HPDE6-E6E7 (cell line): ENCODE measurements at regions not wholly inside any gene's neighbourhood (a gene's known extent, or its start where the extent isn't known, plus 50 kb on each side); places are given as distances from the start of the nearest gene placed in this dataset.

Source experiments
- DNase-seq: peaks from one replicate; pipeline ENCODE4 v3.0.0; 2011; ENCODE audit warnings: missing footprints; ENCODE audit errors: extremely low spot score

DNA sequence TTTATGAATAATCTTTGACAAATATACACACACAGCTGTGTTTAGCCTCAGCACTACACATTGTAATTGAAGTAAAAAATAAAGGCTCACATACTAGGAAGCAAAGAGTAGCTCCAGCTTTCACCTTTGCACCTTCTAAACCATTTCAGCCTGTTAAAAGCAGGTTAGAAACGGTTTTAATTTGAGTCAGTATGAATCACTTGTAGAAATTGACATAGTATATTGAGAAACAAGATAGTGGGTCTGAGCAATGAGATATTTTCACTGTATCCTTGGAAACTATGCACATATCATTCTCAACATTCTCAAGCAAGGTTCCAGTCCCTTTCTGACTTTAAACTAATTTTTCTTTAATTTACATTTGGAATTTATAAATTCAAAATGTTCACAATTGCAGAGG lies 380.3 kb downstream of the AASDHPPT start:
- peak; percentile 52 for DNase-seq

DNA sequence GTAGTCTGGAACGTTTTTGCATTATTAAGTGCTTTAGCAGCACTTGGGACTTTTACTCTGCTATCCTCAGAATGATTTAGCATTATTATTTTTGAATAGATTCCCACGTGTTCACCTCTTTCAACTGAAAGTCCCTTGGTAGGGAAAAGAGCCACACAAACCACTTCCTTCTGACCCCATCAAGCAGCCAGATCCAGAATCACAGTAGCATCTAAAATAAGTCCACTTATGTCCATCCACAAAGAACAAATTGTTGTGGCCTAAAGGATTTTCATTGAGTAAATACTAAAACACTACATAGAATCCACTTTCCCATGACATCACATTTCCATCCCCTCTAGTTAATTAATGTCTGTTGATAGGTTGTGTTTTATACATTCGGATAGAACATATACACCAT lies 381.7 kb downstream of the AASDHPPT start:
- DNase-seq = no peak

DNA sequence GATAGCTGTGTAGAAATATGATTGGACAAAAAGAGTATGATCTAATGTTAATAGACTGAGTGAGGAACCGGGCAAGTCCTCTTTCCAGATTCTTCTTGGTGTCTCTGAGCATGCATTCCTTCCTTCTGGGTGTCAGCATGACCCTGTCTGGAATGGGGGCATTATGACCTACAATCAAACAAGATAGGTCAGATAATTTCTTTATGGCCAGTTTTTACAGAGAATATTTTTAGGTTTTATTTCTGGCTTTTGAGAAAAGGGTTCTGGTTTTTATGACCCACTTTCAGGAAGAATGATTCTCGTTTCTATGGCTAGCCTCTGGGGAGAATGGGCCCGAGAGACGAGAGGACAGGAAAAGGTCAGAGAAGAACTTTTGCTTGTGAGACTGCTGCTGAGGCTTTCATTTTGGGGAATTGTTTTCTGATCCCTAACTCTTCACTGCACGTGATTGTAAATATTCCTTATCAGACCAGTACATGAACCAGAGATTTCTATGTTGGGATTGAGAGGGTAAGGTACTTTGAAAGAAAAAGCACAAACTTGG lies 383.8 kb downstream of the AASDHPPT start:
- DNase-seq = no peak

DNA sequence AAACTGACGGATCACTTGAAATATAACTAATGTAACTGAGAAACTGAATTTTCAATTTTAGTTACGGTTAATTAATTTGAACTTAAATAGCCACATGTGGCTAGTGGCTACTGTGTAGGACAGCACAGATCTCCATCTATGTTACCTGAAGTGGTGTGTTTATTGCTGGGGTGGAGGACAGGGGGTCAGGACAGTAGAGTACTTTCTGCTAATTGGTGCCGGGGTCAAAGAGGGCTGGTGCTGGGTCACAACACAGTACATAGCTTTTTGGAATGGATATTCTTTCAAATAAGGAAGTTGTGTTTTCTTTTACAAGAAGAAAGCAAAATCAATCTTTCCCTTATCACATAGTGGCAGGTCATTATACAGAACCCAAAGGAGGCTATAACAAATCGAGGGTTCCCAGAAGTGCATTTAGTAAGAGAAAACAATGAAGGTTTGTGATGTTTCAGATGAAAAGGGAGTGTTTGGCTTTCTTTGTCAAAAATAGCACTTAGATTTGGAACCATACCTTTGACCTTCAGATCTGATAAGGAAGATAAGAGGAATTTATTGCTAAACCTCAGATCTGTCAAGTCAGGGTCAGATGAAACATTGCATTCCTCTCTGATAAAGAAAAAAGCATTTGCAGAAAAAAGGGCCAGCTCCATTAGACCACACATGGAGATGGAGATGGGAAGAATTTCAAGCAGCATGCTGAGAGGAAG lies 384.5 kb downstream of the AASDHPPT start:
- DNase-seq = no peak

DNA sequence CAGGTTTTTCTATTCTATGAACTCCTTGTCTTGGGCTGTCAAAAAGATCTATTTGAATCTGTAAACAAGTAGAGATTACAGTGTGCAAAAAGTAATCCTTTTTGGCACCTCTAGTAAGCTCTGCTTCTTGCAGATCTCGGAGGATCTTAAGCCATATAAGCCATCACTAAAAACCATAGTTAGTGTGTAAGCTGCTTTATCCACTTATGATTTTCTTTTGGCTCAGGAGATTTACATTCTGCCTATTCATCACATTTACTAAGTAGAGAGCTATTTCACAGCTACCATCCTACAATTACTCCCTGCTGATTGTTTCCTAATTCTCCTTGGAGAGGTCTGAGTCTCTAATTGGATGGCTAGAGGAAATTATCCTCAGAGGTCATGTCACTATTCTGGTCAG lies 385.7 kb downstream of the AASDHPPT start:
- no peak for DNase-seq

DNA sequence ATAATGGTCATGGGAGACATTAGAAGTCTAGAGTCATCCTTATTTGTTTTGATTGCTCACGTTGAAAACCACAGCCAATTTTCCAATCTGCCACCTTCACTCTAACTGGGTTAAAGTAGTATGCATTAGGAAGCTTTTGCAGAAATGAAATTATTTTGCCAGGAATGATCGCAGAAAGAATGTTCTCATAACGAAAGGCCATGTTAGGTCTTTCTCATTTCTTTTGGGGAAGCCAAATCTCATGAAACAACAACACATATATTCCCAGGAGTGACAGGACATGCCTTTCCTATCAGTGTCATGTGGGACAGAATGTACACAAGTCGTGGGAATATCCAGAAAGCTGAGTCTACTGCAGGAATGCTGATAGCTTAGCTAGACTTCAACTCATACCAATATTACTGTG lies 386.3 kb downstream of the AASDHPPT start:
- no peak for DNase-seq

DNA sequence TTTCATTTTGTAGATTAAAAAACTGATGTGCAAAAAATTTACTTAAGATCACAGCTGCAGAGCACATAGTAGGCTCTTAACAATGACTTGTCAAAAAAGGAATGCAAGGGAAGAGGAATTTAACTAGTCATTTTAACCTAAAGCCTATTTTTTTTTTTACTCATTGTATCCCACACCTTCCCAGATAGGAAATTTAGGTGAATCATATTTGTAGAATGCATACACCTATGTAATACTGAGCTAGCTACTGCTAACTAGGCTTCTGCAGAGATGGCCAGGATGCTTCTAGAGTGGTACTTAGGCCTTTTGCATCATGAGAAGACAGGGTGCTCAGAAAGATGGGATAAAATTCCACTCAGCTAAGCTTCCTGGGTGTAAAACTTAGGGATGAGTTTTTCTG lies 387.3 kb downstream of the AASDHPPT start:
- no peak for DNase-seq

DNA sequence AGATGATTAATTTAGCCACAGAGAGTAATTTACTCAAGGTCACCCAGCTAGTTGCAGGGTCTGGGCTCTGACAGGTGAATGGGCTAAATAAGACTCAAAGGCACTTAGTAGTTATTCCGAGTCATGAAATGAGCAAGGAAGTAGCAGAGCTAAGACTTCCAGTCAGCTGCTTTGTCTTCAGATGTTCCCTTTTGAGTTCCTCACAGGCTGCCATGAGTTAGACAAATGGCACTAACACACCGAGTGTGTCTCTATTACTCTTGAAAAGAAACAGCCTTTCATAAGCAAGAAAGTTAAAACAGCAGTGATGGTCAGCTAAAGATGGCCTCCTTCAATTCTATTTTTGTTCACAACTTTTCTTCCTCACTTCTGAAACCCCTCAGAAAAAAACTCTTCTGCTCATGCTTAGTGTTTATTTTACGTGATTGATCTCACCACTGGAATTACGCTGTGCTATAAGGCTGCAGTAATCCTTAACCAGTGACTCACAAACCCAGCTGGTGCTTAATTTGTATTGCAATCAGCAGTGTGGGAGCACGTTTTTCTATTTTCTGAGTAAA lies 389.1 kb downstream of the AASDHPPT start:
- peak; percentile 22 for DNase-seq

DNA sequence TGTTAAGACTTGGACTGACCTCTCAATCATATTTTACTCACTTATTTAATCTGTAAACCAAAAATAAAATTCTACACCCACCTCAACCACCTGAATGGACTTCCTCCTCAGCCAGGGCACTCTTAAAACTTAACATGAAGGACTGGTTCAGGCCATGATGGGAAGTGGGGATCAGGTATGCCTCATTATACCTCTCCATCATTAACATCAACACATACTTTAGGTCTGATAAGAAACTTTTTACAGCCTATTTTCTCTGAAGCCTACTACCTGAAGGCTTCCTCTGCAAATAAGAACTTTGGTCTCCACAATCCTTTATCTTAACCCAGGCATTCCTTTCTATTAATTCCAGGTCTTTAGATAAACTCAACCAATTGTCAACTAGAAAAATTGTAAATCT lies 390.0 kb downstream of the AASDHPPT start:
- no peak for DNase-seq

DNA sequence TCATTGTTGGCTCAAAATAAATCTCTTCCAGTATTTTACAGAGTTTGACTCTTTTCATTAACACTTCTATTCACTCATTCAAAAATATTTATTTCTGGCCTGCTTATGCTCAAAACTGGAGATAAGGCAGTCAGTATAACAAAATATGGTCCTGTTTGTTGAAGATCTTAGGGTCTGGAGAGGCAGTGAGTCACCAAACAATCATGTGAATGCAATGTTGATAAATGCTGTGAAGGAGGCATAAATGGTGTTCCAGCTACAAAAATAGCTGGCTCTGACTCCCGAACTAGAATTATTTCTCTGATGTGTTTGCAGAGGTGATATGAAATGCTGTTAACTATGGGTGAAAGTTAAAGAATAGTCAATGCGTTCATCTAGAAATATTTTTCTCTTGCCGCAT lies 390.6 kb downstream of the AASDHPPT start:
- no peak for DNase-seq

DNA sequence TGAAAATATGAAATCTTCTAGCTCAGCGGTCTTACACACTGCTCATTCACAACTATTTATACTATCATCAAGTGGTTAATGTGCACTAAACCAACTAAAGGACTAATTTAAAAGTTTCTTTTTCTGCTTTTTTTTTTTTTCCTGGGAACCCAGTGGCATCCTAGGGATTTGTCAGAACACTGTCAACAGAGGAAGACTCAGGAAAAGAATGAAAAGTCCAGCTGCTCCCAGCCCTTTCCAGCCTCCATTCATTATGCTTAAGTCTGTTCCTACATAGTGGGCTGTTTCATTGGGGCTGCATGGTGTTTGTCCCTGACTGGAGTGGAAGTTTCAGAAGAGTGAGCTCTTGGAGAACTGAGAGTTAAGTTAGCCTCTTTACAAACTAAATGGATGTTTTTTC lies 391.1 kb downstream of the AASDHPPT start:
- DNase-seq = no peak

DNA sequence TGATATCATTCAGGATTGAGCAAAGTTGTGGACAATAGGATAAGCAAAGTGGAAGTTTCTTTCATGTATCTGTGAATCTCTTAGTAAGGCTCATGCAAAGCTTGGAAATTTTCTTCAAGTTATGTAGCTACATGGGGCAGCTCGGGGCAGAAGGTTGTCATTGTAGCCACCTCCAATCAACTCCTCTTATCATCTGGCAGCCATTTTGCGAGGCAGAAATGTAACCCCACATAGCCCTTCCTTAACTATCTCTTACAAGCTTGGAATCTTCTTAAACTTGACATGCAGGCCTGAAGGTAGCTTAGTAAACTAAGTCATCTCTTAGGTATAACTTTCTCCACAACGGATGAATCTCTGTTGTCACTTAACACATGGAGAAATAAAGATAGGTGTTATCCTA lies 392.8 kb downstream of the AASDHPPT start:
- no peak for DNase-seq

DNA sequence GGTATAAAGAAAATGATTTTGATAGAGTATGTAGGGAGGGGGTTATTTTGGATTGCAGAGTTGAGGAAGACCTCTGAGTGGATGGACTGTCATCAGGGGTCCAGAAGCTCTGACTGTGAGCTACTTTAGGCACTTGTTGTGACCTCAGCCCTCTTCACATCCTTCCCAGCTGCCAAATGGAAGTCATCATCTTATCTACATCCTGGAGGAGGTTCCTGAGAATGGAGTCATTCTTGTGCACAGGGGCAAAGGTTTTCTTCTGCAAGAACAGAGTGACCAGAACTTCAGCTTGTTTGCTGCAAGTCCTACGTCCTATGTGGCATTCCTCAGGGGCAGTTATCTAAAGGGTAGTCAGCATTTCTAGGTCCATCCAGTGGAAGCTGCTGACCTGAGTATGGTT lies 393.8 kb downstream of the AASDHPPT start:
- no peak for DNase-seq

DNA sequence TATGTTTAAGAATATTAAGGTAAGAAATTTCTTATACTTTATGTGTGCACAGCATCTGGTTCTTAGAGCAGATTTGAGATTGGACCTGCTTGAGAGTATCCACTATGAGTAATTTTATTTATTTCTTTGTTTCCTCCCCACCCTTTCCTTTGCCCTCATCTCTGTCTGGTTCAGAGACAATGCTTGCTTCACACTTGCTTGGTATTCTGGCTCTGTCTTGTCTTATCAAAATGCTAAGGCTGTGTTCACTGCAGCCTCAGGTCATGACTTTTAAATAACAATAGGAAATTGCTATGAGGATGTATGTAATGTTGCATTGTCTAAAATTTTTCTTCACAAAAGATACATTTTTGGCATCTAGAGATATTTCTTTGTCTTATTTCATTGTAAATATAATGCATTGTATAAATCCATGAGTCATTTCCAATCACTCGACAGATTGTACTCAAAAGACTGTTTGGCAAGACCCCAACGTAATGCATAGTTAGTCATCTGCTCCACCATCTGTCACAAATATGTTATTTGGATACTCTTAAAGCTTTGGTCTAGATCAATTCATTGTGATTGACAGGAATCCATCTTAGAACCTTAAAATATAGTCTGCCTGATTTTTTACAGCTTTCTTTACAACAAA lies 395.7 kb downstream of the AASDHPPT start:
- DNase-seq = no peak

DNA sequence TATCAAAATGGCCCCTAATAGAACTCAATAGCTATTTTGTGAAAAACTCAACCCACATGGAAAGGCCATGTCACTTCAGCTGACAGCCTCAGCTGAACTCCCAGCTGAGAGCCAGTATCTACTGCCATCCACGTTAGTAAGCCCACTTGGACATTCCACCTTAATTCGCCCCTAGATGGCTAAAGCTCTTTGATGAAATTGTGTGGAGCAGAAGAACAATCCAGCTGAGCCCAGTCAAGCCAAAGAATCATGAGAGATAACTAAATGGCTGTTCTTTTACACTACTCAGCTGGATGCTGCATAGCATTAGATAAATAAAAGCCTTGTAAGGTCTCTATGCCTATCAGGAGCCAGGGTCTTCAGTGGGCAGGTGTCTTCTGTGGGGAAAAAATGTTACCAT lies 396.8 kb downstream of the AASDHPPT start:
- DNase-seq = no peak

DNA sequence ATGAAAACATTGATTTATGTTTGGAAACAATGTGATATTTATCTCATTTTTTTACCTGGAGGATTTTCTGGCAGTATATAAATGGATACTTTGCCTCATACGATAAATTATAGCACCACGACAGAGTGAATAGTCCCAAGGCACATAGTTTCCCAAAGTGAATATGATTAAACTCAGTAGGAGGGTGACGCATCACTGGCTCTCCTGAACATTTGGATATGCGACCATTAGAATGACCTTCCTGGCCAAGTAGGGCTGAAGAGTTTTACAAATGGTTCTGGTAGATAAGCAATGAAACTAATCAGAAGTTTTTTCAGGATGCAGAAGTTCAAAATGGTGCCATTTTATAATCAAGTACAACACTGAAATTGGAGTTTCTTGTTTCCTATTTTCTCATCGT lies 397.7 kb downstream of the AASDHPPT start:
- no peak for DNase-seq

DNA sequence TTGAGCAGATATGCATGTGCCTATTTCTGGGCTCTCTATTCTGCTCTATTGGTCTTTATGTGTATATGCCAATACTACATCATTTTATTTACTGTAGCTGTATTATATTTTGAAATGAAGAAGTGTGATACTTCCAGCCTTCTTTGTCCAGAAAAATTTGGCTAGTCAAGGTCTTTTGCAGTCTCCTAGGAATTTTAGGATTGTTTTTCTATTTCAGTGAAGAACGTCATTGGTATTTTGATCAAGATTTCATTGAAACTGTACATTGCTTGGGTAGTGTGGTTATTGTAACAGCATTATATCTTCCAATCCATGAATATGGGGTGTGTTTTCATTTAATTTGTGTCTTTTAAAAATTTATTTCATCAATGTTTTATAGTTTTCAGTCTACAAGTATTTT lies 400.3 kb downstream of the AASDHPPT start:
- no peak for DNase-seq

DNA sequence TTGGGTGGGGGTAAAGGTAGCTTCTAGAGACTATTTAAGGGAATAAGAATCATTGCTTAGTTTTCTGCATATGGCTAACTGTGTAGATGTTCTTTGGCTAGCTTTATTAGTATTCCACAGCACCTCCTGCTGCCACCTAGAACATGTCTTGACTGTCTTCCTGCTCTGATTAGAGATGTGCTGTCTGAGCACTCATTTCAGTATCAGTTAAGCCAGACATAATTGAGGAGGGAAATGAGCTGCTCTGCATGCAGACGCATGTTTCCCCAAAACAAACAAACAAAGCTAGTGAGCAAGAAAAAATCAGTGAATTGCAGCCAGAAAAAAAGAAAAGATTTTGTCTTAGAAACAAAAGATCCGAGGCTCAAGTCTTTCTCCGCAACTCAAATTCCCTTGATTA lies 402.2 kb downstream of the AASDHPPT start:
- no peak for DNase-seq

DNA sequence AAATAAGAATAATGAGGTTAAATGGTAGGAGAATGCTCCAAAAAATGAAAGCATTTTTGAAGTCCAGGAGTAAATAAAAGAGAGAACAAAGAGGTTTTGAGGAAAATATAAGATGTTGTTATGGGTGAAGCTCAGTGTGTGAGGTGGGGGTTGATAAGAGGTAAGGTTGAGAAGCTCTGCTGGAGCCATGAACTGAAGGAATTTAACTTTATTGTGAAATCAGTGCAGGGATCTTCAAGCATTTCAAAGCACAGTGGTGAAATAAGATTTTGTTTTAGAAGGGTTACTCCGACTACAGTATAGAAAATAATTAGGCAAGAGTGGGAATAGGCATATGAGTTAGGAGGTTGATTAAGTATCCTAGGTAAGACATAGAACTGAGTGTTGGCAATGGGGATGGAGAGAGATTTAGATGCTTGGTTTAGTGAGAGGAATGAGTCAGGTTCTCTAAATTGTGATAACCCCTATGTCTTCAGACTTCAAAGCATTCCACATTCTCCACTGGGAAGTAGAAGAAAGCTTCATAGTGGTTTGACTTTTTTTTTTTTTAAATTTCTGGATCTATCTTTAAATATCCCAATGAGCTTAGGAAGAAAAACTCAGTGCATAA lies 403.2 kb downstream of the AASDHPPT start:
- DNase-seq = no peak

DNA sequence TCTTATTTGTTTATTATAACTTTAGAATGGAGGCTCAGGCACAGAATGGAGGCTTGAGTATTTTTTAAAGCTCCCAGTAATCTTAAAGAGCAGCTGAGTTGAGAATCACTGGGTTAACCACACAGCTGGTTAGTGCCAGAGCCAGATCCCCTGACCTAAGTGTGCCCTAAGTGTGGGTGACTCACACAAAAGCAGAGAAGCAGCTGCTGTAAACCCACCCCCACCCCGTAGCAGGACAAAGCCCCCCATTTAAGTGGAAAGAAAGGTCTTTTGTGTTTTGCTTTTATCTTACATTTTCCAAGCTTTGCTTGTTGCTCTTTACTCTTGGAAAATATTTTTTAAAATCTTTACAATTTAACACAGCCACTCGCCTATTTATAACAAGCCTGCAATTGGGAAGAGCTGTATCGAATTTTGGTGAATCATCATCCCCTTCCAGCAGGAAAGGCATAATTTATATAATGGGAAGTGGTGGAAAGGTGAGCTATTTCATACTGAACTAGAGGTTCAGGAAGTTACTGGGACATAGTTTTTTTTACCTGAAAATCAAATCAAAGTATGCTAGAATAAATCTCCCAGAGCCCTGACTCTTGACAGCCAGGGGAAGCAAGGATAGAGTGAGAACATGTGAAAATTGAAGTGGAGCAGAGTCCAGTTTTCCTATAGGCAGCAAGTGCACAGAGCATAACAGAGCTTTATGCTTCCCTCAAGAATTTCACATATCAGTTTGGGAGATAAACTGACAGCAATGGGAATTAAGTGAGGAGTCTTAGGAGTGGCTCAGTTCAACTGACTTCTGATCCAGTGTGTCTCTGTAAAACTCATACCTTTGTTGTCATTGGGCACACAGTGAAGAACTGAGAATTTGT lies 405.7 kb downstream of the AASDHPPT start:
- peak; percentile 15 for DNase-seq

DNA sequence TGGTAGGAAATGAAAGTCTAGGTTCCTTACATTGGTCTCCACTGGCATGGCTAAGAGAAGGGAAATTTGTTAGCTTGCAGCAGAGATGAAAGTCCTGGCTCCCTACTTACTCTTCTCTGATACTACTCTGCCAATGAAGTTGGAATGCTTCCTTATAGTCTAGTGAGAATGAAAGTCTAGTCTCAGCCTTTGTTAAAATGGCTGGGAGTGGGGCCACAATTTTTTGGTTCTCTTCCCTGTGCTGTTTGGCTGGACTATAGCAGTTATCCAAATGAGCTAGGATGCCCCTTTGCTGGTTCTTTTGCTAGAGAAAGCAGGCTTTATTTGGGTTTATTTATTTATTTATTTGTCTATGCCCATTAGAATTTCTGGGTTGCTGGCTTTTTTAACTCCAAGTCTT lies 414.3 kb downstream of the AASDHPPT start:
- DNase-seq = no peak

DNA sequence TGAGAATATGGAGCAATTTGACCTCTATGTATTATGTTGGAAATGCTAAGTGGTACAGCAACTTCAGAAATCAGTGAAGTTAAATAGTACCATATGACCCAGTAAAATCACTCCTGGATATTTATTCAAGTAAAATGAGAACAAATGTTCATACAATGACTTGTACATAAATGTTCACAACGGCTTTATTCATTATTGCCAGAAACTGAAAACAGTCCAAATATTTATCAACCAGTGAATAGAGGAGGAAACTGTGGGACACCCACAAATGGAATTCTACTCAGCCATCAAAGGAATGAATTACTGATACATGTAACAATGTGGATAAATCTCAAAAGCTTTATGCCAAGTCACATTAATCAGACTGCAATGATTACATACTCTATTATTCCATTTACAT lies 416.3 kb downstream of the AASDHPPT start:
- DNase-seq = no peak
